GM13976 (cell line): ENCODE measurements at regions not wholly inside any gene's neighbourhood (a gene's known extent, or its start where the extent isn't known, plus 50 kb on each side); places are given as distances from the start of the nearest gene placed in this dataset.

Experiments
- DNase-seq: peaks from one replicate; pipeline ENCODE4 v3.0.0; 2012; ENCODE audit warnings: low spot score
- in situ Hi-C: fragments of 300-500 bp; cut with MboI; formaldehyde crosslinking; loops from one replicate; pipeline ENCODE4 v1.12.0; 2022; ENCODE audit warnings: low sequenced_read_pairs, mixed read lengths, inconsistent platforms; ENCODE audit not compliant: unreplicated experiment
- TF ChIP-seq, protein P1 (sequence below): IDR thresholded peaks from 2 replicates; pipeline ENCODE4 v1.5.1; 2012; ENCODE audit warnings: borderline replicate concordance, mild to moderate bottlenecking; ENCODE audit not compliant: insufficient read depth; ENCODE audit errors: extremely low read depth, missing control alignments, control extremely low read depth

DNA sequence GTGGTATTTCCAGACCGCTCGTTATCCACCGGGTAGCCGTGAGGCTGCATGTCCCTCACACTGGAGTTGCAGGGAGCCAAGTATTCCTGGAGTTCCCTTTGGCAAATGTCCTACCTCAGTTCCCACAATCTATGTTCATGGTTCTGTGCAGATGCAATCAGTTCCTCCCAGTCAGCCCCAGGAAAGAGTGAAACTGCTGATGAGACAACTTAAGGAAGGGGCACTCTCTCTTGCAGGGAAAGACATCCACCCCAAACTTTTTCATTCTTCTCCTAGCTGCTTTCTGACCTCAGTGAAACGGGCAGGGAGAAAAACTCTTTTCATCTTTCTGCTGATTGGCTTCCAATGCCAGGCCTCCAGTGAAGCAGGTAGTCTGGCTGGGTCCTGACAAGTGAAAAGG is 205.1 kb upstream of the TMEM45B start:
- in situ Hi-C loops: no loop called here
- TF ChIP-seq, protein P1, sequence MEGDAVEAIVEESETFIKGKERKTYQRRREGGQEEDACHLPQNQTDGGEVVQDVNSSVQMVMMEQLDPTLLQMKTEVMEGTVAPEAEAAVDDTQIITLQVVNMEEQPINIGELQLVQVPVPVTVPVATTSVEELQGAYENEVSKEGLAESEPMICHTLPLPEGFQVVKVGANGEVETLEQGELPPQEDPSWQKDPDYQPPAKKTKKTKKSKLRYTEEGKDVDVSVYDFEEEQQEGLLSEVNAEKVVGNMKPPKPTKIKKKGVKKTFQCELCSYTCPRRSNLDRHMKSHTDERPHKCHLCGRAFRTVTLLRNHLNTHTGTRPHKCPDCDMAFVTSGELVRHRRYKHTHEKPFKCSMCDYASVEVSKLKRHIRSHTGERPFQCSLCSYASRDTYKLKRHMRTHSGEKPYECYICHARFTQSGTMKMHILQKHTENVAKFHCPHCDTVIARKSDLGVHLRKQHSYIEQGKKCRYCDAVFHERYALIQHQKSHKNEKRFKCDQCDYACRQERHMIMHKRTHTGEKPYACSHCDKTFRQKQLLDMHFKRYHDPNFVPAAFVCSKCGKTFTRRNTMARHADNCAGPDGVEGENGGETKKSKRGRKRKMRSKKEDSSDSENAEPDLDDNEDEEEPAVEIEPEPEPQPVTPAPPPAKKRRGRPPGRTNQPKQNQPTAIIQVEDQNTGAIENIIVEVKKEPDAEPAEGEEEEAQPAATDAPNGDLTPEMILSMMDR: no peak
- DNase-seq: no peak

DNA sequence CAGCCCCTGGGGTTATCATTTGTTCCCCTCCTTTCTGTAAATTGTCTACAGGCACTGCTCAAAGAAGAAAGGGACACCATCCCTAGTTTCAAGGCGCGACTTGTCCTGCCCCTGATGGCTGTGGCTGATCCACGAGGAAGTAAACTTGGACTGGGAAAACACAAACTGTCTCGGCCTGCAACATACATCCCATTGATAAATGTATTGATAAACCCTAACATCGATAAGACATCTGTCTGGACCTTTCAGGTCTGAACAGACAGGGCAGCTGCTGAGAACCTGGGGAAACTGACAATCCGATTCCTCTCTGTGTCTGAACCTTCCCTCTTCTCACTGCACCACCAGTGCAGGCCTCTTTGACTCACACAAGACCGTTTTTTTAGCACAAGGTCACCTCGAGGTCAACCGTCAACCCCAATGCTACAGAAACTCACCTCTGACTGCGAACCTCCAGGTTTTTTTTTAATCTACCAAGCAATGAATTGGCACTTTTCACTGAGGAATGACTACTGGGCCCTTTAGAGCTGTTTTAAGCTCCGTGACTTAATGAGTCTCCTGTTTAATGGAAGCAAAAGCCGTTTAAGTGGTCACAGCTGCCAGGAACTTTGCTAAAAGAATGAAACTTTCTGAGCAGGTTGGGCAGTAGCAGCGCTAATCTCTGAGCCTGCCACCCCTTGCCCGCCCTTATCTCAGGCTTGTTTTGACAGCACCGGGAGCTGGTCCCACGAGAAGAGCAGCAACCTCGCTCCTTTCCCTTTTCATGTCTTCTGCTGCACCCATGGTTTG is 203.8 kb upstream of the TMEM45B start:
- in situ Hi-C loops: no loop called here
- TF ChIP-seq, protein P1: no peak
- DNase-seq: no peak

DNA sequence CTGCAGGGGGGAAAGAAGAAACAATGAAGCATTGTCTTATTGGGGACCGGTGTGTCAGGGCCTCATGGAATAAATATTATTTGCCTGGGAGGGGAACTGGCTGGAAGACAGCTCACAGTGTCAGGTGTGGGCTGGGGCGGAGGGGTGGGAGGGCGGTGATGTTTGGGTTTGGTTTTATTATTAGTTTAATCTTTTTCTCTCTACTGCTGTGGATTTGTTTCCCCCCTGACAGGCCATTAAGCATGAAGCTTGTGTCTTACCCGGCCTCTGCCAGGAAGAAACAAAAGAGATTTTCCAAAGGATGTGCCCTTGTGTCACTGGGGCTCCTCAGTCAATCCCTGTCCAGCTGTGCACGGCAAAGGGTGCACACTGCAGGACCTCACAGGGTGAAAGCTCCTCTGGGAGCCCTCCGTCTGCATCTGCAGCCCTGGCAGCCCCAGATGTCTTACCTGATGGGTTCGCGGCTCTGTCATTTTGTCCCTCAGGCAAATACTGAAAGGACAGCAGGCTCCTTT is 203.1 kb upstream of the TMEM45B start:
- DNase-seq: no peak
- TF ChIP-seq, protein P1: no peak
- in situ Hi-C loops: no loop called here

DNA sequence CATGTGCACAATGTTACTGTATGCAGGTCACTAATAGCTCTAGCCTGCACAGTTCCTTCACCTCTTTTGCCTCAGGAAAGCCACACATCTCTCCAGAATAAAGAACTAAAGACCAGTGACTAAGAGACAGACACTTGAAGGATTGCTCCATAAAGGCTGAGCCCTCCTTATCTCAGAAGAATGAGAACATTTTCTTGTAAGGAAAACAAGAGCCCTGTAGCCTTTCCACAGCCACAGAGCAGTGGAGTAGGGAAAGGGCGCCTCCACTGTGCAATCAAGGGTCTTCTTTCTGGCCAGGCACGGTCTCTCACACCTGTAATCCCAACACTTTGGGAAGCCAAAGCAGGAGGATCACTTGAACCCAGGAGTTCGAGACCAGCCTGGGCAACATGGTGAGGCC is 202.6 kb upstream of the TMEM45B start:
- in situ Hi-C loops: no loop called here
- TF ChIP-seq, protein P1: no peak
- DNase-seq: no peak

DNA sequence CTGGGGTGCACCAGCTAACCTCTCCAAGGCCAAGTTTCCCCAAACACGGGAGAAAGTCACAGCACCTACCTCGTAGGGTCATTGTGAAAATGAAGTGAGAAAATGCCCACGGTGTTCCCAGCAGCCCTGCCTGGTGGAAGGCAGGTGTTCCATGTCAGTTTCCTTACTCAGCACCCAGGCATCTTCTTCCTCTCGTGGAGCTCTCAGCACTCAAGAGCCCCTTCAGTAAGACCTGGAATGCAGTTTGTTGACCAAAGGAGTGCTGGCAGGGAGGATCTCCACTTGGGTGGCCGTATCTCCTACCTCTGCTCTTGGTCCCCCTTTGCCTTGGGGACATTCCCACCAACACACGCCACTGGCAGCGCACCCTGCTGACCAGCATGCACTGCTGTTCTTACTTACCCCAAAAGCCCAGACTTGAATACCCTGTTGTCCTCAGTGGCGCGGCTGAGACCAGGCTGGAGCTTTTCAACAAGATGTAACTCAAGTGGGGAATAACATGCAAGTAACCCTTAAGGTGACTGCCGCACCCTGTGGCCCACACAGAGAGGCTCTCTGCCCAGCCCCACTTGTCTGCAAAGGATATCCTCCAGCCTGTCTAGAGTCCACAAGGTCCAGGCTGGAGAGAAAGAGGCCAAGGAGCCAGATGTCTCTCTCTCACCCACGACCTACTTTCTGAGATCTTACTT is 201.2 kb upstream of the TMEM45B start:
- in situ Hi-C loops: no loop called here
- DNase-seq: no peak
- TF ChIP-seq, protein P1: no peak

DNA sequence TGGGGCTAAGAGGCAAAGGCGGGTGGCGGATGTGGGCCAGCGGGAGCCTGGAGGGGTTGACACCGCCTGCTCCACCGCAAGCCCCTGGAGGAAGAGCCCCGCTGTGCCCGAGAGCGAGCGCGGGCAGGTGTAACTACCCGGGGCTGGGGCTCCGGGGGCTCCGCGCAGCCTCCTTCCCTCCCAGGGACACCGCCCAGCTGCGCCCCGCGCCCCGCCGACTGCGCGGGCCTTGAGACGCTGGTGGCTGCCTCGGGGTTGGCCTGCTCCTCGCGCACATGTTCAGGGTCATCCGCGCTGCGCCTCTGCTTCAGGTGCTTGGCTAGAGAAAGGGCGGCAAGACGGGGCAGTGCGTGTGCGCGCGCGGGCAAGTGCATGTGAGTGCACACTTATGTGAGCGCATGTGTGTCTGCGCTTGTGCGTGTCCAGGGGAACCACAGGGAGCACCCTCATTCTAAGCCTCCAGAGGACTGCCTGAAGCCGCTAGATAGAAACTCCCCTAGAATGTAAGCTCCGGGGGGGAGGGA is 197.5 kb upstream of the TMEM45B start:
- no peak for DNase-seq
- in situ Hi-C loops: no loop called here
- TF ChIP-seq, protein P1: no peak
